Suprapubic skin (tissue), 3 donors: ENCODE measurements at regions not wholly inside any gene's neighbourhood (a gene's known extent, or its start where the extent isn't known, plus 50 kb on each side); places are given as distances from the start of the nearest gene placed in this dataset.

Source experiments
- CTCF ChIP-seq, 2 donors: fragments of 200-600 bp in 1 of 2; fragments of 450-650 bp in 1 of 2; sonication (generic) in 1 of 2; IDR thresholded peaks; one replicate each; pipeline ENCODE4 v1.5.1; 2016 to 2019; ENCODE audit warnings: antibody characterized with exemption in 2 of 2, mild to moderate bottlenecking in 1 of 2, moderate library complexity in 1 of 2
- POLR2A ChIP-seq, 2 donors: fragments of 450-650 bp; IDR thresholded peaks; one replicate each; pipeline ENCODE4 v1.6.1; 2017; ENCODE audit warnings: antibody characterized with exemption in 2 of 2, mild to moderate bottlenecking in 2 of 2, moderate library complexity in 2 of 2

GRCh38 chr7:109498131-109498530 lies 928.5 kb downstream of the DNAJB9 start:
- TF ChIP-seq CTCF (IDR thresholded peaks at IDR 0.05) (no peak), POLR2A (IDR thresholded peaks at IDR 0.05) (no peak)
